DMS 273 (cell line): ENCODE measurements at regions not wholly inside any gene's neighbourhood (a gene's known extent, or its start where the extent isn't known, plus 50 kb on each side); places are given as distances from the start of the nearest gene placed in this dataset.

Experiments
- DNase-seq: peaks from one replicate; lab custom pipeline; 2025; ENCODE audit not compliant: unreplicated experiment; lab: John Stamatoyannopoulos, UW

DNA sequence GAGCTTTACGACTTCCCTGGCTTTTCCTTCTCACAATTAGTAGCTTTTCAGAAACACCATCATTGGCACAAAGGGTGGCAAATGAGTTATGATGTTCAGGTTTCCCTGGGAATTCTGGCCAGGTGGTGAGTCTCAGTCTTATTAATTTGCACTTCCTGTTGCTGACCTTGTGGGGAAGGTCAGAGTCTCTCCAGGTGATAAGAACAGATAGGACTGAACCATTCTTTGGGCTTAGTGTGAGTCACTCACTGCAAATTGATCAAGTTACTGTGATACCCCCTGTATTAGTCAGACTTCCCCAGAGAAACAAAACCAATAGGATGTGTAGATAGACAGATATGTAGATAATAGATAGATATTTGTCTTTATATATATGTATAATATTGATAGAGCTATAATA, 53.8 kb upstream of the RANBP3L start:
- no peak for DNase-seq

- DNase-seq = no peak
Observed at GRCh38 chr5:36356915-36357314, 55.2 kb upstream of the RANBP3L start.

GRCh38 chr5:36357391-36357975, 55.8 kb upstream of the RANBP3L start:
- no peak for DNase-seq

- DNase-seq = no peak
Observed at GRCh38 chr5:36359267-36359666, 57.6 kb upstream of the RANBP3L start.

DNA sequence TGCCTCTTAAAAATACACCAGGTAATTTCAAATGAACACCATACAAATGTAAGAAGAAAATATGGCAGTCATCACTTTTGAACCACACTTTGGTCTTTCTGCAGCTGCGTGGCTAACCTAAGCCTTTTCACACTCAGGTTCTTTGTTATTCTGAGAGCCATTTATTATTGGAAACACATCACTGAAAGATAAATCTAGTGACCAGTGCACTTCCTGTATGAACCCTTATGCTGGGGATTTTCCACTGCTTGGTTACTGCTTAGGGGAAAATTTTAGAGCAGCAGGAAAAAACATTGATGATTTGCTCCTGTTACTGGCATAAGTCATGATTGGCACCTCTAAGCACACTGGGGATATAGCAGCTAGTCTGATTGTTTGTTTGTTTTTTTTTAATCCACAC, 58.6 kb upstream of the RANBP3L start:
- no peak for DNase-seq

GRCh38 chr5:36363101-36363500, 61.4 kb upstream of the RANBP3L start:
- peak; percentile 34 for DNase-seq

DNA sequence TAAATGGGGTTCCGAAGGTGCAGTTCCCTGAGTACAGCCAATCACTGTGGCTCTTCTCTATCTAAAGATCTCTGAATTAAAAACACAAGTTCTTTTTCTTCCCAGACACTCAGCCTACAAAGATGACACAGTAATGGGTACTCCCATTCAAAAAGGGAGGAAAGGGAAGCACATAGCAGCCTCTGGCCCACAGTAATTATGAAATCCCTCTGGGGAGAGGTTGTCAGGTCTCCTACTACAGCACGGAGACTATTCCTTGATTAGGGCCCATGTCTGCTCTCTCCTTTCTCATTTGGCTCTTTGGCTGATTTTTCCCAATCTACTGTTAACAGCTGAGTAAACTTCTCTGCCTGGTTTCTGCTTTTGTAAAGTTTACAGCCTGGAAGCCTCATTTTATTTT, 62.0 kb upstream of the RANBP3L start:
- no peak for DNase-seq

DNA sequence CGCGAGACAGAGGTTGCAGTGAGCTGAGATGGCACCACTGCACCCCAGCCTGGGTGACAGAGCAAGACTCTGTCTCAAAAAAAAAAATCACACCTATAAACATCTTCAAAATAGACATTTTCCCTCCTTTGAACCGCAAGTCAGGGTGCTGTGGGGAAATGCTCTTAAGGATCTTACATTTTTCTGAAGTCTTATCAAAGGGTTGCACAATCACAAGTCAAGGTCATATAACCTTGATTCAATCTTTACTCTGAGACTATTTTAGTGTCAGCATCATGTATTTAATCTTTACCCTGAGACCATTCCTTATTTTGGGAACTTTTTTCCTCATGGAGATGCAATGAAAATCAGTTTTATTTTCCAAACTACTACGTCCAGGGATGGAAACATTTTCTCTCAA, 62.8 kb upstream of the RANBP3L start:
- DNase-seq = no peak

DNA sequence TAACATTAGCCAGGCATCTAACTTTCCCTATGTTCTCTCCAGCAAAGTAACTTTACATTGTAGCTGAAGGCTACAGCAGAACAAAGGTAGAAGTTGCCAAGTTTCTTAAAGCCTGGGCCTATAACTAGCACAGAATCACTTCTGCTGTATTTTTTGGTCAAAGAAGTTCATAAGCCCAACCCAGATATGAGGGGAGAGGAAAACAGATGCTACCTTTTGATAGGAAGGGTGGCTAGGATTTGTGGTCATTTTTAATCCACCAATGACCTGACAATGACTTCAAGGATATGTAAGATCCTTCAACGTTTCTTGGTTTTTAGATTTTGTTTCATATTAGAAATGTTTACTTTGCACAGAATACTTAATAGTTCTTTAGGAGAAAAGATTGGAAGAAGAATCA, 64.2 kb upstream of the RANBP3L start:
- no peak for DNase-seq

DNA sequence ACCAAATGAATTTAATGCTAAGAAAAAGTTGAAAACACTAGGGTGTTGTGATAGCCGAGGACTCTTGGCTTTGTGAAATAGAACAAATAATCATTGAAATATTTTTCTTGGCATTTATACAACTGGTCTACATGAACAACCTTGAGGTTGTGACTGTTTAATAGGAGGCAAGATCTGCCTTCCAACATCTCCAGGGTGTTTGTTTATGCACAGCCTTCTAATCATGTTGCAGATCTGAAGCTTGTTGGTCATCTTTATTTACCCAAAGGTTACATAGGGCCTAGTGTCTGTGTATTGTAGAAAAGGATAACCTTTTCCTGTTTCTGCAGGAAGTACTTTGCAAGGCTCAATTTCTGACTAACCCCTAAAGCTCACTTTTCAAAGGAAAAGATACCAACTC, 65.2 kb upstream of the RANBP3L start:
- DNase-seq = no peak

DNA sequence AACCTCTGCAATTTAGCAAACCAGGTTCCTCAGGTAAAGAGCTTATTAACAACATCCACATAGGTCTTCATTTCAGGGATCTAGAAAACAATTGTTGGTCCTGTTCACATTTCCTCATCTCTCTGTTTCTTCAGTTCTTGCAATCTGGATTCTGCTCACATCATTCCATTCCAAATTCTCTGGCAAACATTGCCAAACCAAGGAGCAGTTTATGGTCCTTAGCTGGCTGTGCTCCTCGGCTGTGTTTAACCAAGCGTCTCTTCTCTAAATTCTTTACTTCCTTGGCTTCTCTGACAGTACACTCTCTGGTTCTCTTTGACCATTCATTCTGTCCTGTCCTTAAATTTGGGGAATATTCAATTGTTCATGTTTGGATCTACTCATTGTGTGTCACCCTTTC, 65.8 kb upstream of the RANBP3L start:
- DNase-seq = no peak

GRCh38 chr5:36369219-36369690, 67.6 kb upstream of the RANBP3L start:
- DNase-seq = peak; percentile 35

- no peak for DNase-seq
Observed at GRCh38 chr5:36370073-36370472, 68.4 kb upstream of the RANBP3L start.

DNA sequence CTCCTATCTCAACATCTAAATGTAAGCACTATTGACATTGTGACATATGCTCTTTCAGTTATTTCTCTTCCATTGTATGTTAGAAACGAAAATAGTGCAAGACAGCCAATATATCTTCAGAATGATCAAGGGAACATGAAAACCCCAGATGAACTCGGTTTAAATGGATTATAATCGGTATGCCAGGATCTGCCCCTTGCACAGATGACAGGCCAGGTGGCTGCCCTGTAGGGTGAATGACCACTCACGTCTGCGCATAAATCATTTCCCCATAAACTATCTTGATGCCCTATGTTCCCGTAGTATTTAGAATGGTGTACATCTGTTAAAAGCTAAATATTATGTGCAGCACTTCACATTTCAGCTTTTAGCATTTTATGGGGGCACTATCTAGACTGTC, 69.7 kb upstream of the RANBP3L start:
- DNase-seq = peak; percentile 73

- DNase-seq = no peak
Observed at GRCh38 chr5:36373527-36374086, 71.9 kb upstream of the RANBP3L start.

GRCh38 chr5:36374266-36374862, 72.7 kb upstream of the RANBP3L start:
- no peak for DNase-seq

- no peak for DNase-seq
Observed at GRCh38 chr5:36377192-36377591, 75.5 kb upstream of the RANBP3L start.

GRCh38 chr5:36378551-36378950, 76.8 kb upstream of the RANBP3L start:
- no peak for DNase-seq

DNA sequence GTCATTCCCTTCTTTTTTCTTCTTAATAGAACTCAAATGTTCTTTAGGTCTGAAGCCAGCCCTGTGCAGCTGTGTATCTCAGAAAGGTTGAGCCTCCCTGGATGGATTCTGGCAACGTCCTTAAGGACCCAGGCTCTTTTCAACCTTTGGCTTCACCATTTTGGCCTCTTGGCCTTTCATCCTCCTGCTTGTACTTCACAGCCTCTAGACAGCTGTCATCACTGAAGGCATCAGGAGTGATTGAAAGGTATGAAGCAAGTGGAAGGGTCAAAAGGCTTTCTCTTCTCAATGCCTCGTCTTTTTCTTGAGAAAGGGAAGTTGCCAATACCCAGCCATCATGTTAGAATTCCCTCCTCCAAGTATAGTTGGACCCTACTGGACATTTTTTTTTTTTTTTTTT, 81.2 kb upstream of the RANBP3L start:
- no peak for DNase-seq

DNA sequence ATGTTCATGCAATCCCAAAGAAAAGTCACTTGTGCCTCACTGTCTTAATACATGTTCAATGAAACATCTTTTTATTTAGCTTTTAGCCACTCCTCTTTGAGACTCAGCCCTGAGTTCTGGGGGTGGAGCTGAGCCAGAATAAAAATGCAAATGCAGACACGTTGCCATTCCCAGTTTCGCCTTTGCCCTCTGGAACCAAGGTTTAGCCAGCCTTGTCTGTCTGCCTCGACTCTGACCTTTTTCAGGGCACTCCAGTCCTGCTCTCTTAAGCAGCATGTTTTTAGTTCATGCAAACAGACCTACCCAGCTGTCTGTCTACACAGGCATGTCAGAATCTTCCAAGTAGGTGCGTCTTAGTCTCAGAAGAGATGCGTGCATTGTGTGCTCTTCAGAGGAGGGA, 82.2 kb upstream of the RANBP3L start:
- no peak for DNase-seq

GRCh38 chr5:36384845-36385244, 83.1 kb upstream of the RANBP3L start:
- DNase-seq = no peak

- no peak for DNase-seq
Observed at GRCh38 chr5:36385495-36385894, 83.8 kb upstream of the RANBP3L start.

DNA sequence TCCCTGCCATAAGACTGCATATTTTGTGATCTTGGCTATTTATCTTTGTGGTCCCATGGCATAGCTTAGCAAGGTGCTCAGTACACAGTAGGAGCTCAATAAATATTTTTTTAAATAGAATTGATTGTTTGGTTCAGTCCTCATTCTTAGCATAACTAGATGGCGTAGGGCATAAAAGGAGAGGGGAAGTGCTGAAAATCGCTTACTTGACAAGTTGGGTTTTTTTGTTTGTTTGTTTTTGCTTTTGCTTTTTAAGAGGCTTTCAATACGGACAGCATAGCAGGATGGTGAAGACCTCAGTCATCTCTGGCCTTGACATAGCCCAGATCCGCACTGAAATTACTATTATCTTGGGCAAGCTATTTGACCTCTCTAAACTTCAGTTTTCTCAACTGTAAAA, 86.6 kb upstream of the RANBP3L start:
- DNase-seq = no peak
